ENCODE measurements at regions not wholly inside any gene's neighbourhood (a gene's known extent, or its start where the extent isn't known, plus 50 kb on each side); places are given as distances from the start of the nearest gene placed in this dataset.

- no peak for DNase-seq (ENCODE audit: low read depth in 2 of 2)
Measured at GRCh38 chr5:107146901-107147300, 523.8 kb downstream of the EFNA5 start.

GRCh38 chr5:107135391-107135790, 535.3 kb downstream of the EFNA5 start:
- DNase-seq (ENCODE audit: low read depth in 2 of 2): no peak

GRCh38 chr5:107134931-107135330, 535.8 kb downstream of the EFNA5 start:
- DNase-seq (ENCODE audit: low read depth in 2 of 2): no peak

GRCh38 chr5:107129051-107129450, 541.7 kb downstream of the EFNA5 start:
- no peak for DNase-seq (ENCODE audit: low read depth in 2 of 2)

GRCh38 chr5:107127878-107128277, 542.9 kb downstream of the EFNA5 start:
- DNase-seq (ENCODE audit: low read depth in 2 of 2): no peak

- DNase-seq (ENCODE audit: low read depth in 2 of 2): no peak
Measured at GRCh38 chr5:107126341-107126740, 544.4 kb downstream of the EFNA5 start.

- no peak for DNase-seq (ENCODE audit: low read depth in 2 of 2)
Measured at GRCh38 chr5:107124376-107124775, 546.4 kb downstream of the EFNA5 start.

GRCh38 chr5:107123014-107123413, 547.7 kb downstream of the EFNA5 start:
- DNase-seq (ENCODE audit: low read depth in 2 of 2): no peak

GRCh38 chr5:107121793-107122519, 548.8 kb downstream of the EFNA5 start:
- no peak for DNase-seq (ENCODE audit: low read depth in 2 of 2)

- no peak for DNase-seq (ENCODE audit: low read depth in 2 of 2)
Measured at GRCh38 chr5:107119656-107120055, 551.1 kb downstream of the EFNA5 start.

- DNase-seq (ENCODE audit: low read depth in 2 of 2): no peak
Measured at GRCh38 chr5:107118184-107119019, 552.3 kb downstream of the EFNA5 start.

GRCh38 chr5:107112216-107112615, 558.5 kb downstream of the EFNA5 start:
- DNase-seq (ENCODE audit: low read depth in 2 of 2): no peak

GRCh38 chr5:107104040-107104995, 566.4 kb downstream of the EFNA5 start:
- DNase-seq (ENCODE audit: low read depth in 2 of 2): no peak

GRCh38 chr5:107103522-107103921, 567.2 kb downstream of the EFNA5 start:
- no peak for DNase-seq (ENCODE audit: low read depth in 2 of 2)

GRCh38 chr5:107100121-107100520, 570.6 kb downstream of the EFNA5 start:
- no peak for DNase-seq (ENCODE audit: low read depth in 2 of 2)

GRCh38 chr5:107099506-107099905, 571.2 kb downstream of the EFNA5 start:
- DNase-seq (ENCODE audit: low read depth in 2 of 2): no peak

GRCh38 chr5:107092695-107093094, 578.0 kb downstream of the EFNA5 start:
- DNase-seq (ENCODE audit: low read depth in 2 of 2): no peak

GRCh38 chr5:107090506-107090905, 580.2 kb downstream of the EFNA5 start:
- DNase-seq (ENCODE audit: low read depth in 2 of 2): no peak

- DNase-seq (ENCODE audit: low read depth in 2 of 2): no peak
Measured at GRCh38 chr5:107088907-107089306, 581.8 kb downstream of the EFNA5 start.

- DNase-seq (ENCODE audit: low read depth in 2 of 2): no peak
Measured at GRCh38 chr5:107085572-107085971, 585.2 kb downstream of the EFNA5 start.

- no peak for DNase-seq (ENCODE audit: low read depth in 2 of 2)
Measured at GRCh38 chr5:107074996-107075395, 595.7 kb downstream of the EFNA5 start.

GRCh38 chr5:107072967-107073366, 597.8 kb downstream of the EFNA5 start:
- DNase-seq (ENCODE audit: low read depth in 2 of 2): no peak
